OCI-LY7 (cell line): ENCODE measurements at regions not wholly inside any gene's neighbourhood (a gene's known extent, or its start where the extent isn't known, plus 50 kb on each side); places are given as distances from the start of the nearest gene placed in this dataset.

Source experiments
- BruUV-seq: library from RNA; stranded (reverse); fragments of 400-500 nt; replicated peaks from 2 replicates; lab custom pipeline; 2021; lab: Mats Ljungman, UMichigan
- CTCF ChIA-PET: fragments of 300-600 bp; sonication (Branson Sonifier 250); formaldehyde crosslinking; loops from one replicate; lab custom pipeline; 2022; ENCODE audit warnings: antibody characterized with exemption; ENCODE audit not compliant: unreplicated experiment; lab: Charles Lee
- POLR2A ChIA-PET: fragments of 300-600 bp; sonication (Branson Sonifier 250); formaldehyde crosslinking; loops from one replicate; lab custom pipeline; 2022; ENCODE audit warnings: antibody characterized with exemption; lab: Charles Lee
- DNase-seq: peaks from one replicate; pipeline ENCODE4 v3.0.0-alpha.2; 2015; ENCODE audit warnings: low spot score
- H2AFZ ChIP-seq: fragments of 200-600 bp; sonication (generic), shearing (Covaris generic); 2 replicates; pipeline ENCODE4 v1.6.1; 2014; ENCODE audit warnings: mild to moderate bottlenecking, antibody characterized with exemption, low read length, moderate library complexity
- H3K27ac ChIP-seq: fragments of 200-600 bp; sonication (generic); 2 replicates; pipeline ENCODE4 v1.5.1; 2014; ENCODE audit warnings: mixed run types, low read depth, mild to moderate bottlenecking, moderate library complexity, low read length, inconsistent platforms; ENCODE audit not compliant: poor library complexity, severe bottlenecking
- H3K36me3 ChIP-seq: fragments of 200-600 bp; sonication (generic); 2 replicates; pipeline ENCODE4 v1.6.1; 2014; ENCODE audit warnings: mild to moderate bottlenecking, antibody characterized with exemption, low read length, moderate library complexity, mixed read lengths; ENCODE audit not compliant: insufficient read depth
- H3K4me1 ChIP-seq: fragments of 200-600 bp; sonication (generic); 2 replicates; pipeline ENCODE4 v1.5.1; 2014; ENCODE audit warnings: mild to moderate bottlenecking, low read length; ENCODE audit not compliant: insufficient read depth, poor library complexity, severe bottlenecking
- H3K4me2 ChIP-seq: fragments of 200-600 bp; sonication (generic); 2 replicates; pipeline ENCODE4 v1.6.1; 2014; ENCODE audit warnings: mild to moderate bottlenecking, low read length
- H3K4me3 ChIP-seq: fragments of 200-600 bp; sonication (generic); 2 replicates; pipeline ENCODE4 v1.5.1; 2014; ENCODE audit warnings: mild to moderate bottlenecking, low read depth, low read length; ENCODE audit not compliant: poor library complexity, severe bottlenecking
- H3K79me2 ChIP-seq: fragments of 200-600 bp; sonication (generic); 2 replicates; pipeline ENCODE4 v1.6.1; 2016; ENCODE audit warnings: low read depth, mild to moderate bottlenecking, low read length, moderate library complexity, mixed read lengths; ENCODE audit not compliant: insufficient read depth
- H3K9me2 ChIP-seq: fragments of 200-600 bp; sonication (generic); 2 replicates; pipeline ENCODE4 v1.6.1; 2016; ENCODE audit warnings: mild to moderate bottlenecking, low read length, mixed read lengths; ENCODE audit not compliant: insufficient read depth
- H3K9me3 ChIP-seq: fragments of 200-600 bp; sonication (generic); 2 replicates; pipeline ENCODE4 v1.6.1; 2014; ENCODE audit warnings: mild to moderate bottlenecking, mixed run types, low read length, mixed read lengths
- H4K20me1 ChIP-seq: fragments of 200-600 bp; sonication (generic); 2 replicates; pipeline ENCODE4 v1.6.1; 2014; ENCODE audit warnings: mild to moderate bottlenecking, antibody characterized with exemption, low read length, moderate library complexity, mixed read lengths; ENCODE audit not compliant: insufficient read depth
- CTCF ChIP-seq: fragments of 200-600 bp; sonication (generic); conservative IDR thresholded peaks from 2 replicates; pipeline ENCODE4 v1.5.1; 2014; ENCODE audit warnings: mild to moderate bottlenecking, antibody characterized with exemption, low read length, moderate library complexity, mixed read lengths
- EZH2phosphoT487 ChIP-seq: fragments of 200-600 bp; sonication (generic); IDR thresholded peaks from 2 replicates; pipeline ENCODE4 v1.6.1; 2018; ENCODE audit warnings: low read depth, borderline replicate concordance, mild to moderate bottlenecking, mixed run types, antibody characterized with exemption, low read length, moderate library complexity, mixed read lengths
- intact Hi-C: fragments of 100-400 bp; cut with micrococcal nuclease; formaldehyde crosslinking; loops from one replicate; pipeline ENCODE4 v1.10.0; 2022; ENCODE audit not compliant: unreplicated experiment

- H3K4me1 ChIP-seq, result no peaks in the 10 kb centered on the region
- BruUV-seq, result no TSS peak
- no peaks in the 10 kb centered on the region for H3K9me3 ChIP-seq
- H3K4me3 ChIP-seq, result no peak overlapping the region
- POLR2A ChIA-PET, result no interaction called here
- H3K4me2 ChIP-seq, result no peak overlapping the region
- no peaks in the 10 kb centered on the region for H4K20me1 ChIP-seq
- DNase-seq, result no peak
- CTCF ChIA-PET, result no interaction called here
- no peaks in the 10 kb centered on the region for H3K79me2 ChIP-seq
- H2AFZ ChIP-seq, result no peak overlapping the region
- intact Hi-C loops, result no loop called here
- H3K9me2 ChIP-seq, result no peaks in the 10 kb centered on the region
- no peaks in the 10 kb centered on the region for H3K36me3 ChIP-seq
- no peak for TF ChIP-seq CTCF
- TF ChIP-seq EZH2phosphoT487, result no peak
- H3K27ac ChIP-seq, result no peak overlapping the region
Measured at GRCh38 chr1:113266788-113267187, 123.5 kb upstream of the MAGI3 start.

- BruUV-seq, result no TSS peak
- H3K9me2 ChIP-seq, result no peaks in the 10 kb centered on the region
- H3K79me2 ChIP-seq, result no peaks in the 10 kb centered on the region
- H3K9me3 ChIP-seq, result no peaks in the 10 kb centered on the region
- H3K27ac ChIP-seq, result no peak overlapping the region
- H3K4me1 ChIP-seq, result no peaks in the 10 kb centered on the region
- no peak for TF ChIP-seq EZH2phosphoT487
- TF ChIP-seq CTCF, result no peak
- no peak overlapping the region for H3K4me2 ChIP-seq
- no peaks in the 10 kb centered on the region for H4K20me1 ChIP-seq
- intact Hi-C loops, result no loop called here
- POLR2A ChIA-PET, result interaction anchor here (0.6 to 0.7 kb wide), 3 partner anchors 12 to 1668 kb away, joined by 3 to 4 read pairs (median 3); no protein-coding TSS in a partner anchor
- H3K4me3 ChIP-seq, result no peak overlapping the region
- no peaks in the 10 kb centered on the region for H3K36me3 ChIP-seq
- no peak for DNase-seq
- H2AFZ ChIP-seq, result no peak overlapping the region
- CTCF ChIA-PET, result no interaction called here
Measured at GRCh38 chr1:113269168-113269963, 120.9 kb upstream of the MAGI3 start.

GRCh38 chr1:113271039-113271438 lies 119.3 kb upstream of the MAGI3 start:
- ChIA-PET POLR2A (interaction anchor here (0.5 to 0.6 kb wide), 2 partner anchors 23 to 345 kb away, joined by 3 to 5 read pairs; no protein-coding TSS in a partner anchor), CTCF (no interaction called here)
- Histone ChIP-seq H3K36me3 (no peaks in the 10 kb centered on the region), H3K9me2 (no peaks in the 10 kb centered on the region), H3K4me2 (no peak overlapping the region), H3K79me2 (no peaks in the 10 kb centered on the region), H3K4me3 (no peak overlapping the region), H3K27ac (no peak overlapping the region), H2AFZ (no peak overlapping the region), H4K20me1 (no peaks in the 10 kb centered on the region), H3K4me1 (no peaks in the 10 kb centered on the region), H3K9me3 (no peaks in the 10 kb centered on the region)
- TF ChIP-seq EZH2phosphoT487, result no peak
- no peak for TF ChIP-seq CTCF
- intact Hi-C loops, result no loop called here
- DNase-seq, result no peak
- BruUV-seq, result no TSS peak
